HepG2 (cell line): ENCODE measurements at regions not wholly inside any gene's neighbourhood (a gene's known extent, or its start where the extent isn't known, plus 50 kb on each side); places are given as distances from the start of the nearest gene placed in this dataset.

Experiments used
- ATAC-seq: fragments of 200-7000 bp; cut with Tn5 transposase; 3 replicates; pipeline ENCODE4 v1.9.1; 2020; ENCODE audit warnings: mild to moderate bottlenecking, moderate library complexity
- BruUV-seq: library from RNA; stranded (reverse); fragments of 400-500 nt; replicated peaks from 2 replicates; lab custom pipeline; 2021; lab: Mats Ljungman, UMichigan
- CTCF ChIA-PET: fragments of 300-600 bp; formaldehyde crosslinking; extraction: SDS; loops from one replicate; lab custom pipeline; 2021; ENCODE audit warnings: low total read pairs, inconsistent platforms, low intra/inter-chr PET ratio; lab: Yijun Ruan, JAX
- POLR2A ChIA-PET: fragments of 350-600 bp; sonication (Branson Sonifier 250); formaldehyde crosslinking; loops from one replicate; lab custom pipeline; 2020; ENCODE audit warnings: antibody characterized with exemption, inconsistent platforms; lab: Yijun Ruan, JAX
- DNase-seq: peaks from one replicate; pipeline ENCODE4 v3.0.0-alpha.2; 2015; ENCODE audit warnings: low spot score
- FAIRE-seq: peaks from 3 replicates; lab custom pipeline; 2011; peaks lifted over from hg19 to GRCh38; lab: Jason Lieb, UNC
- H2AFZ ChIP-seq: one replicate; pipeline ENCODE4 v1.6.1; 2011; ENCODE audit warnings: low read length, inconsistent platforms
- H3K27ac ChIP-seq: fragments of 300-600 bp; 3 replicates; pipeline ENCODE4 v1.8.0; 2011; ENCODE audit warnings: mixed run types, mild to moderate bottlenecking, mixed read lengths, low read length, inconsistent platforms; ENCODE audit not compliant: insufficient read depth; ENCODE audit errors: extremely low read length
- H3K27me3 ChIP-seq, 2 experiments: fragments of 200-600 bp in 1 of 2; 2 replicates in 1 of 2; 3 replicates in 1 of 2; pipeline versions ENCODE4 v1.6.0 to v1.8.0; 2011; ENCODE audit warnings: low read length in 2 of 2, mild to moderate bottlenecking in 2 of 2, moderate library complexity in 2 of 2, inconsistent platforms in 1 of 2; ENCODE audit not compliant: insufficient read depth in 2 of 2, control insufficient read depth in 1 of 2
- H3K36me3 ChIP-seq, 2 experiments: fragments of 200-600 bp in 1 of 2; replicated peaks in 1 of 2; 2 replicates in 1 of 2; 3 replicates in 1 of 2; pipeline versions ENCODE4 v1.5.1 to v1.8.0; 2011; ENCODE audit warnings: low read length in 2 of 2, inconsistent platforms in 1 of 2; ENCODE audit not compliant: insufficient read depth in 2 of 2, control insufficient read depth in 1 of 2
- H3K4me1 ChIP-seq: 2 replicates; pipeline ENCODE4 v1.5.1; 2012; ENCODE audit warnings: low read length, inconsistent platforms; ENCODE audit not compliant: insufficient read depth
- H3K4me2 ChIP-seq: 2 replicates; pipeline ENCODE4 v1.6.0; 2011; ENCODE audit warnings: low read depth, low read length, inconsistent platforms
- H3K4me3 ChIP-seq, 3 experiments: fragments of 200-600 bp in 1 of 3; sonication (generic), shearing (Covaris generic) in 1 of 3; replicated peaks in 1 of 3; 2 replicates each; pipeline ENCODE4 v1.5.1; 2011 to 2016; ENCODE audit warnings: low read length in 3 of 3, inconsistent platforms in 2 of 3, low read depth in 2 of 3, mild to moderate bottlenecking in 2 of 3, control low read depth in 1 of 3, mixed read lengths in 1 of 3; ENCODE audit not compliant: insufficient read depth in 1 of 3
- H3K79me2 ChIP-seq: one replicate; pipeline ENCODE4 v1.6.1; 2011; ENCODE audit warnings: low read length, inconsistent platforms; ENCODE audit not compliant: insufficient read depth
- H3K9ac ChIP-seq: 2 replicates; pipeline ENCODE4 v1.6.0; 2011; ENCODE audit warnings: mild to moderate bottlenecking, low read depth, low read length, inconsistent platforms; ENCODE audit not compliant: insufficient read depth
- H3K9me3 ChIP-seq: 2 replicates; pipeline ENCODE4 v1.5.1; 2012; ENCODE audit warnings: mild to moderate bottlenecking, low read length
- H4K20me1 ChIP-seq: 2 replicates; pipeline ENCODE4 v1.6.0; 2011; ENCODE audit warnings: inconsistent platforms, mild to moderate bottlenecking, low read length, moderate library complexity; ENCODE audit not compliant: insufficient read depth
- BRD4 ChIP-seq: sonication (generic); formaldehyde crosslinking; IDR thresholded peaks from 2 replicates; pipeline ENCODE4 v1.4.0; 2020; ENCODE audit warnings: missing genetic modification reagents
- CERS6 ChIP-seq: sonication (generic); formaldehyde crosslinking; IDR thresholded peaks from 2 replicates; pipeline ENCODE4 v1.5.0; 2020; ENCODE audit warnings: missing genetic modification reagents
- FOXK1 ChIP-seq: sonication (generic); formaldehyde crosslinking; IDR thresholded peaks from 2 replicates; pipeline ENCODE4 v1.4.0; 2020; ENCODE audit warnings: low read depth, missing genetic modification reagents, borderline replicate concordance
- IKZF4 ChIP-seq: sonication (generic); formaldehyde crosslinking; IDR thresholded peaks from 2 replicates; pipeline ENCODE4 v1.5.1; 2020; ENCODE audit warnings: borderline replicate concordance, mild to moderate bottlenecking, low read depth, missing genetic modification reagents; ENCODE audit errors: not compliant biosample characterization
- MAFF ChIP-seq: IDR thresholded peaks from 2 replicates; pipeline ENCODE4 v1.6.1; 2011; ENCODE audit warnings: low read depth, low read length, improper control_type of control experiment
- RFX5 ChIP-seq: IDR thresholded peaks from 2 replicates; pipeline ENCODE4 v1.6.1; 2011; ENCODE audit warnings: low read depth, low read length, improper control_type of control experiment
- THAP9 ChIP-seq: sonication (generic); formaldehyde crosslinking; IDR thresholded peaks from 2 replicates; pipeline ENCODE4; 2020; ENCODE audit warnings: missing genetic modification reagents, mild to moderate bottlenecking, borderline replicate concordance
- YEATS2 ChIP-seq: sonication (generic); formaldehyde crosslinking; IDR thresholded peaks from 2 replicates; pipeline ENCODE4 v1.4.0; 2020; ENCODE audit warnings: missing genetic modification reagents, borderline replicate concordance
- ZNF282 ChIP-seq: fragments of 450-650 bp; IDR thresholded peaks from 2 replicates; pipeline ENCODE4 v1.6.1; 2018; ENCODE audit not compliant: partially characterized antibody
- ZNF33A ChIP-seq: sonication (generic); formaldehyde crosslinking; IDR thresholded peaks from 2 replicates; pipeline ENCODE4 v1.5.1; 2020; ENCODE audit warnings: missing genetic modification reagents, mild to moderate bottlenecking, moderate library complexity, borderline replicate concordance
- ZNF446 ChIP-seq: sonication (generic); formaldehyde crosslinking; IDR thresholded peaks from 2 replicates; pipeline ENCODE4 v1.5.0; 2020; ENCODE audit warnings: mild to moderate bottlenecking, missing genetic modification reagents
- ZNF83 ChIP-seq: sonication (generic); formaldehyde crosslinking; IDR thresholded peaks from 2 replicates; pipeline ENCODE4 v1.4.0; 2020; ENCODE audit warnings: missing genetic modification reagents, mild to moderate bottlenecking, borderline replicate concordance
- WGBS: methylation state at CpG from one replicate; pipeline ENCODE4 v1.1.6; 2017; ENCODE audit warnings: low lambda C conversion rate; 5-methylcytosine and 5-hydroxymethylcytosine counted together
- in situ Hi-C: cut with HindIII; loops from 2 replicates; pipeline ENCODE4 v1.10.0; 2017; ENCODE audit warnings: low pct_unique_long_range_greater_than_20kb; ENCODE audit not compliant: extremely low pct_ligation_motif_present
- intact Hi-C: fragments of 100-400 bp; cut with micrococcal nuclease; formaldehyde crosslinking; loops from one replicate; pipeline ENCODE4 v1.10.0; 2022; ENCODE audit not compliant: unreplicated experiment

GRCh38 chr10:3471927-3472286 lies 299.3 kb upstream of the PITRM1 start:
- H3K4me3 ChIP-seq = no peak overlapping the region
- H3K9ac ChIP-seq = no peak overlapping the region
- no peak for FAIRE-seq
- peaks cover 2 to 42% of the 10 kb centered on the region in 2 experiments; a peak in 3 of 5 replicates for H3K27me3 ChIP-seq
- ATAC-seq = no peak
- H2AFZ ChIP-seq = no peak overlapping the region
- no peaks in the 10 kb centered on the region for H3K4me1 ChIP-seq
- no TSS peak for BruUV-seq
- no peak for TF ChIP-seq CERS6
- TF ChIP-seq MAFF = no peak
- no peak for TF ChIP-seq ZNF282
- TF ChIP-seq RFX5 = no peak
- TF ChIP-seq FOXK1 (CRISPR knock-in tag) = no peak
- TF ChIP-seq BRD4 = no peak
- TF ChIP-seq ZNF83 (CRISPR knock-in tag) = no peak
- TF ChIP-seq YEATS2 = no peak
- no peak for TF ChIP-seq IKZF4 (CRISPR knock-in tag)
- TF ChIP-seq THAP9 (CRISPR knock-in tag) = no peak
- no peak for TF ChIP-seq ZNF446 (CRISPR knock-in tag)
- no peak for TF ChIP-seq ZNF33A (CRISPR knock-in tag)
- in situ Hi-C loops = no loop called here
- POLR2A ChIA-PET = no interaction called here
- no peak for DNase-seq
- H3K4me2 ChIP-seq = no peak overlapping the region
- H4K20me1 ChIP-seq = no peaks in the 10 kb centered on the region
- no peak overlapping the region for H3K27ac ChIP-seq
- no peaks in the 10 kb centered on the region for H3K9me3 ChIP-seq
- CTCF ChIA-PET = no interaction called here
- H3K79me2 ChIP-seq = no peaks in the 10 kb centered on the region
- H3K36me3 ChIP-seq = no peaks in the 10 kb centered on the region
- 55% methylated on average over 8 of the region's 8 CpGs for WGBS
- intact Hi-C loops = no loop called here
